ENCODE measurements at regions not wholly inside any gene's neighbourhood (a gene's known extent, or its start where the extent isn't known, plus 50 kb on each side); places are given as distances from the start of the nearest gene placed in this dataset.

DNA sequence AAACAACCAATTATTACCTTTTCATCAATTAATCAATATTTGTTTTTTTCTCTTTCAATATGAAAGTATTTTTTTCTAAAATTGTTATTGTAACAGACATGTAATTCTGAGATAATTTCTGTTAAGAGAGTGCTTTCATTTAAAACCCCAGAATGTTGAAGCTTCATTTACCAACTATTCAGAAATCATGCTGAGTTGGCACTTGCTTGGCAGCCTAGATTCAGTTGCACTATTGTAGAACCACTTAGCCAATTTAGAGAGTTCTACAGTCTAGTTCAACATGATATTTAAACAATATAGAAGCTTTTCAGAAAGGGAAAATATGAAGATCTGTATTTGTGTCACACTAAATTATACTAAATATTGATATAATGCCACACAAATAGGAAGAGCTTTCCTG lies 56.1 kb upstream of the NKAIN2 start:
- TF ChIP-seq POLR2A (IDR thresholded peaks at IDR 0.05; ENCODE audit: low read length) (no peak), GATA1 (IDR thresholded peaks at IDR 0.05; ENCODE audit: low read depth, low read length) (no peak)

Data from erythroblast (primary cell).